GM23338 (cell line): ENCODE measurements at regions not wholly inside any gene's neighbourhood (a gene's known extent, or its start where the extent isn't known, plus 50 kb on each side); places are given as distances from the start of the nearest gene placed in this dataset.

Source experiments
- CREB1 ChIP-seq: fragments of 250-450 bp; sonication (Bioruptor Pico); IDR thresholded peaks from 2 replicates; pipeline ENCODE4 v1.5.0; 2020; ENCODE audit warnings: low read depth, mild to moderate bottlenecking, moderate library complexity
- EZH2 ChIP-seq: fragments of 200-600 bp; sonication (generic); IDR thresholded peaks from one replicate; pipeline ENCODE4 v1.8.0; 2017; ENCODE audit warnings: antibody characterized with exemption, mild to moderate bottlenecking, low read depth; ENCODE audit not compliant: unreplicated experiment
- EZH2phosphoT487 ChIP-seq: fragments of 200-600 bp; sonication (generic); IDR thresholded peaks from one replicate; pipeline ENCODE4 v1.8.1; 2018; ENCODE audit warnings: antibody characterized with exemption; ENCODE audit not compliant: unreplicated experiment
- JUNB ChIP-seq: IDR thresholded peaks from one replicate; pipeline ENCODE4 v1.6.1; 2016; ENCODE audit warnings: antibody characterized with exemption; ENCODE audit not compliant: unreplicated experiment
- POLR2AphosphoS5 ChIP-seq: IDR thresholded peaks from 2 replicates; pipeline ENCODE4 v1.6.1; 2016; ENCODE audit warnings: antibody characterized with exemption, low read depth
- ZNF114 ChIP-seq: fragments of 250-450 bp; sonication (Bioruptor Pico); IDR thresholded peaks from 2 replicates; pipeline ENCODE4 v1.5.0; 2020; ENCODE audit warnings: mild to moderate bottlenecking, moderate library complexity
- ZNF331 ChIP-seq: fragments of 250-450 bp; sonication (Bioruptor Pico); IDR thresholded peaks from 2 replicates; pipeline ENCODE4 v1.5.0; 2020; ENCODE audit warnings: low read depth, mild to moderate bottlenecking, moderate library complexity
- TF ChIP-seq, protein P1 (sequence below), 2 experiments: fragments of 200-600 bp in 1 of 2; sonication (generic) in 1 of 2; conservative IDR thresholded peaks; 2 replicates each; pipeline versions ENCODE4 v1.5.1 to v1.6.1; 2016 to 2017; ENCODE audit warnings: antibody characterized with exemption in 2 of 2, low read depth in 2 of 2, mild to moderate bottlenecking in 2 of 2, moderate library complexity in 1 of 2
- TF ChIP-seq, protein P2 (sequence below): IDR thresholded peaks from 2 replicates; pipeline ENCODE4 v1.6.1; 2016; ENCODE audit warnings: antibody characterized with exemption
- TF ChIP-seq, protein P3 (sequence below): fragments of 250-450 bp; sonication (Bioruptor Pico); IDR thresholded peaks from 2 replicates; pipeline ENCODE4 v1.5.0; 2020; ENCODE audit warnings: mild to moderate bottlenecking, moderate library complexity
- TF ChIP-seq, protein P4 (sequence below): IDR thresholded peaks from one replicate; pipeline ENCODE4 v1.6.1; 2018; ENCODE audit warnings: antibody characterized with exemption; ENCODE audit not compliant: unreplicated experiment

DNA sequence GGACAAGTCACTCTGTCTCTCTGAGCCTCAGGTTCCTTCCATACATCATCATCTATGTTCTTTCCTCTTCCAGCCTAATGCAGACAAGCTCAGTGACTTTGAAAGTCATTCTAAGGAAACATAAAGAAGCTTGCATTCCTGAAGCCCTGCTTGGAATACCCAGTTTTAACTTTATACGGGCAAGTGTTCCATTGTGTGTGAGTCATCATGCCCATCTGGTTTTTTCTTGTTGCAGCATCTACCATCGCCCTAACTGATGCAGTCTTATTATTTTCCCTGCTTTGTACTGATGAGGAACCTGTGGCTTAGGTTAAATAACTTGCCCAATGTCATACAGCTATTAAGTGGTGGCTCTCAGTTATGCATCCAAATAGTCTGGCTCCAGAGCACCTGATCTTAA, 177.9 kb upstream of the RAI2 start:
- TF ChIP-seq, protein P1, sequence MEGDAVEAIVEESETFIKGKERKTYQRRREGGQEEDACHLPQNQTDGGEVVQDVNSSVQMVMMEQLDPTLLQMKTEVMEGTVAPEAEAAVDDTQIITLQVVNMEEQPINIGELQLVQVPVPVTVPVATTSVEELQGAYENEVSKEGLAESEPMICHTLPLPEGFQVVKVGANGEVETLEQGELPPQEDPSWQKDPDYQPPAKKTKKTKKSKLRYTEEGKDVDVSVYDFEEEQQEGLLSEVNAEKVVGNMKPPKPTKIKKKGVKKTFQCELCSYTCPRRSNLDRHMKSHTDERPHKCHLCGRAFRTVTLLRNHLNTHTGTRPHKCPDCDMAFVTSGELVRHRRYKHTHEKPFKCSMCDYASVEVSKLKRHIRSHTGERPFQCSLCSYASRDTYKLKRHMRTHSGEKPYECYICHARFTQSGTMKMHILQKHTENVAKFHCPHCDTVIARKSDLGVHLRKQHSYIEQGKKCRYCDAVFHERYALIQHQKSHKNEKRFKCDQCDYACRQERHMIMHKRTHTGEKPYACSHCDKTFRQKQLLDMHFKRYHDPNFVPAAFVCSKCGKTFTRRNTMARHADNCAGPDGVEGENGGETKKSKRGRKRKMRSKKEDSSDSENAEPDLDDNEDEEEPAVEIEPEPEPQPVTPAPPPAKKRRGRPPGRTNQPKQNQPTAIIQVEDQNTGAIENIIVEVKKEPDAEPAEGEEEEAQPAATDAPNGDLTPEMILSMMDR (conservative IDR thresholded peaks at IDR 0.05; ENCODE audit: low read depth in 2 of 2), result no peak
- TF ChIP-seq JUNB, result no peak
- no peak for TF ChIP-seq POLR2AphosphoS5
- no peak for TF ChIP-seq EZH2
- TF ChIP-seq EZH2phosphoT487, result no peak
- TF ChIP-seq, protein P2, sequence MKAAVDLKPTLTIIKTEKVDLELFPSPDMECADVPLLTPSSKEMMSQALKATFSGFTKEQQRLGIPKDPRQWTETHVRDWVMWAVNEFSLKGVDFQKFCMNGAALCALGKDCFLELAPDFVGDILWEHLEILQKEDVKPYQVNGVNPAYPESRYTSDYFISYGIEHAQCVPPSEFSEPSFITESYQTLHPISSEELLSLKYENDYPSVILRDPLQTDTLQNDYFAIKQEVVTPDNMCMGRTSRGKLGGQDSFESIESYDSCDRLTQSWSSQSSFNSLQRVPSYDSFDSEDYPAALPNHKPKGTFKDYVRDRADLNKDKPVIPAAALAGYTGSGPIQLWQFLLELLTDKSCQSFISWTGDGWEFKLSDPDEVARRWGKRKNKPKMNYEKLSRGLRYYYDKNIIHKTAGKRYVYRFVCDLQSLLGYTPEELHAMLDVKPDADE, result no peak
- TF ChIP-seq, protein P3, sequence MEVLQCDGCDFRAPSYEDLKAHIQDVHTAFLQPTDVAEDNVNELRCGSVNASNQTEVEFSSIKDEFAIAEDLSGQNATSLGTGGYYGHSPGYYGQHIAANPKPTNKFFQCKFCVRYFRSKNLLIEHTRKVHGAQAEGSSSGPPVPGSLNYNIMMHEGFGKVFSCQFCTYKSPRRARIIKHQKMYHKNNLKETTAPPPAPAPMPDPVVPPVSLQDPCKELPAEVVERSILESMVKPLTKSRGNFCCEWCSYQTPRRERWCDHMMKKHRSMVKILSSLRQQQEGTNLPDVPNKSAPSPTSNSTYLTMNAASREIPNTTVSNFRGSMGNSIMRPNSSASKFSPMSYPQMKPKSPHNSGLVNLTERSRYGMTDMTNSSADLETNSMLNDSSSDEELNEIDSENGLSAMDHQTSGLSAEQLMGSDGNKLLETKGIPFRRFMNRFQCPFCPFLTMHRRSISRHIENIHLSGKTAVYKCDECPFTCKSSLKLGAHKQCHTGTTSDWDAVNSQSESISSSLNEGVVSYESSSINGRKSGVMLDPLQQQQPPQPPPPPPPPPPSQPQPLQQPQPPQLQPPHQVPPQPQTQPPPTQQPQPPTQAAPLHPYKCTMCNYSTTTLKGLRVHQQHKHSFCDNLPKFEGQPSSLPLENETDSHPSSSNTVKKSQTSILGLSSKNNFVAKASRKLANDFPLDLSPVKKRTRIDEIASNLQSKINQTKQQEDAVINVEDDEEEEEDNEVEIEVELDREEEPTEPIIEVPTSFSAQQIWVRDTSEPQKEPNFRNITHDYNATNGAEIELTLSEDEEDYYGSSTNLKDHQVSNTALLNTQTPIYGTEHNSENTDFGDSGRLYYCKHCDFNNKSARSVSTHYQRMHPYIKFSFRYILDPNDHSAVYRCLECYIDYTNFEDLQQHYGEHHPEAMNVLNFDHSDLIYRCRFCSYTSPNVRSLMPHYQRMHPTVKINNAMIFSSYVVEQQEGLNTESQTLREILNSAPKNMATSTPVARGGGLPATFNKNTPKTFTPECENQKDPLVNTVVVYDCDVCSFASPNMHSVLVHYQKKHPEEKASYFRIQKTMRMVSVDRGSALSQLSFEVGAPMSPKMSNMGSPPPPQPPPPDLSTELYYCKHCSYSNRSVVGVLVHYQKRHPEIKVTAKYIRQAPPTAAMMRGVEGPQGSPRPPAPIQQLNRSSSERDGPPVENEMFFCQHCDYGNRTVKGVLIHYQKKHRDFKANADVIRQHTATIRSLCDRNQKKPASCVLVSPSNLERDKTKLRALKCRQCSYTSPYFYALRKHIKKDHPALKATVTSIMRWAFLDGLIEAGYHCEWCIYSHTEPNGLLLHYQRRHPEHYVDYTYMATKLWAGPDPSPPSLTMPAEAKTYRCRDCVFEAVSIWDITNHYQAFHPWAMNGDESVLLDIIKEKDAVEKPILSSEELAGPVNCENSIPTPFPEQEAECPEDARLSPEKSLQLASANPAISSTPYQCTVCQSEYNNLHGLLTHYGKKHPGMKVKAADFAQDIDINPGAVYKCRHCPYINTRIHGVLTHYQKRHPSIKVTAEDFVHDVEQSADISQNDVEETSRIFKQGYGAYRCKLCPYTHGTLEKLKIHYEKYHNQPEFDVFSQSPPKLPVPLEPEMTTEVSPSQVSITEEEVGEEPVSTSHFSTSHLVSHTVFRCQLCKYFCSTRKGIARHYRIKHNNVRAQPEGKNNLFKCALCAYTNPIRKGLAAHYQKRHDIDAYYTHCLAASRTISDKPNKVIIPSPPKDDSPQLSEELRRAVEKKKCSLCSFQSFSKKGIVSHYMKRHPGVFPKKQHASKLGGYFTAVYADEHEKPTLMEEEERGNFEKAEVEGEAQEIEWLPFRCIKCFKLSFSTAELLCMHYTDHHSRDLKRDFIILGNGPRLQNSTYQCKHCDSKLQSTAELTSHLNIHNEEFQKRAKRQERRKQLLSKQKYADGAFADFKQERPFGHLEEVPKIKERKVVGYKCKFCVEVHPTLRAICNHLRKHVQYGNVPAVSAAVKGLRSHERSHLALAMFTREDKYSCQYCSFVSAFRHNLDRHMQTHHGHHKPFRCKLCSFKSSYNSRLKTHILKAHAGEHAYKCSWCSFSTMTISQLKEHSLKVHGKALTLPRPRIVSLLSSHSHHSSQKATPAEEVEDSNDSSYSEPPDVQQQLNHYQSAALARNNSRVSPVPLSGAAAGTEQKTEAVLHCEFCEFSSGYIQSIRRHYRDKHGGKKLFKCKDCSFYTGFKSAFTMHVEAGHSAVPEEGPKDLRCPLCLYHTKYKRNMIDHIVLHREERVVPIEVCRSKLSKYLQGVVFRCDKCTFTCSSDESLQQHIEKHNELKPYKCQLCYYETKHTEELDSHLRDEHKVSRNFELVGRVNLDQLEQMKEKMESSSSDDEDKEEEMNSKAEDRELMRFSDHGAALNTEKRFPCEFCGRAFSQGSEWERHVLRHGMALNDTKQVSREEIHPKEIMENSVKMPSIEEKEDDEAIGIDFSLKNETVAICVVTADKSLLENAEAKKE (CRISPR knock-in tag), result no peak
- no peak for TF ChIP-seq CREB1
- TF ChIP-seq, protein P4, sequence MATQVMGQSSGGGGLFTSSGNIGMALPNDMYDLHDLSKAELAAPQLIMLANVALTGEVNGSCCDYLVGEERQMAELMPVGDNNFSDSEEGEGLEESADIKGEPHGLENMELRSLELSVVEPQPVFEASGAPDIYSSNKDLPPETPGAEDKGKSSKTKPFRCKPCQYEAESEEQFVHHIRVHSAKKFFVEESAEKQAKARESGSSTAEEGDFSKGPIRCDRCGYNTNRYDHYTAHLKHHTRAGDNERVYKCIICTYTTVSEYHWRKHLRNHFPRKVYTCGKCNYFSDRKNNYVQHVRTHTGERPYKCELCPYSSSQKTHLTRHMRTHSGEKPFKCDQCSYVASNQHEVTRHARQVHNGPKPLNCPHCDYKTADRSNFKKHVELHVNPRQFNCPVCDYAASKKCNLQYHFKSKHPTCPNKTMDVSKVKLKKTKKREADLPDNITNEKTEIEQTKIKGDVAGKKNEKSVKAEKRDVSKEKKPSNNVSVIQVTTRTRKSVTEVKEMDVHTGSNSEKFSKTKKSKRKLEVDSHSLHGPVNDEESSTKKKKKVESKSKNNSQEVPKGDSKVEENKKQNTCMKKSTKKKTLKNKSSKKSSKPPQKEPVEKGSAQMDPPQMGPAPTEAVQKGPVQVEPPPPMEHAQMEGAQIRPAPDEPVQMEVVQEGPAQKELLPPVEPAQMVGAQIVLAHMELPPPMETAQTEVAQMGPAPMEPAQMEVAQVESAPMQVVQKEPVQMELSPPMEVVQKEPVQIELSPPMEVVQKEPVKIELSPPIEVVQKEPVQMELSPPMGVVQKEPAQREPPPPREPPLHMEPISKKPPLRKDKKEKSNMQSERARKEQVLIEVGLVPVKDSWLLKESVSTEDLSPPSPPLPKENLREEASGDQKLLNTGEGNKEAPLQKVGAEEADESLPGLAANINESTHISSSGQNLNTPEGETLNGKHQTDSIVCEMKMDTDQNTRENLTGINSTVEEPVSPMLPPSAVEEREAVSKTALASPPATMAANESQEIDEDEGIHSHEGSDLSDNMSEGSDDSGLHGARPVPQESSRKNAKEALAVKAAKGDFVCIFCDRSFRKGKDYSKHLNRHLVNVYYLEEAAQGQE, result no peak
- TF ChIP-seq ZNF114 (CRISPR knock-in tag), result no peak
- TF ChIP-seq ZNF331 (CRISPR knock-in tag), result no peak
